CMK (cell line): ENCODE measurements at regions not wholly inside any gene's neighbourhood (a gene's known extent, or its start where the extent isn't known, plus 50 kb on each side); places are given as distances from the start of the nearest gene placed in this dataset.
"Not testable (repeated sequence)": the region's sequence is repeated elsewhere in the genome, so short reads cannot be mapped to it uniquely, and the experiment has no call there.

Experiments
- DNase-seq: peaks from one replicate; pipeline ENCODE4 v3.0.0-alpha.2; 2010; ENCODE audit warnings: low read depth

- DNase-seq: not testable (repeated sequence)
Observed at GRCh38 chr11:67804435-67805252, 130.2 kb upstream of the ALDH3B2 start.

GRCh38 chr11:67803519-67803918 is 129.1 kb upstream of the ALDH3B2 start:
- DNase-seq: not testable (repeated sequence)

- DNase-seq: not testable (repeated sequence)
Observed at GRCh38 chr11:67803055-67803454, 128.6 kb upstream of the ALDH3B2 start.

- DNase-seq: not testable (repeated sequence)
Observed at GRCh38 chr11:67802623-67803022, 128.2 kb upstream of the ALDH3B2 start.

- DNase-seq: not testable (repeated sequence)
Observed at GRCh38 chr11:67801397-67801796, 127.0 kb upstream of the ALDH3B2 start.

GRCh38 chr11:67800591-67800990 is 126.2 kb upstream of the ALDH3B2 start:
- DNase-seq: not testable (repeated sequence)

GRCh38 chr11:67799808-67800207 is 125.4 kb upstream of the ALDH3B2 start:
- not testable (repeated sequence) for DNase-seq

GRCh38 chr11:67797726-67798521 is 123.5 kb upstream of the ALDH3B2 start:
- not testable (repeated sequence) for DNase-seq

- DNase-seq: no peak
Observed at GRCh38 chr11:67795746-67796145, 121.3 kb upstream of the ALDH3B2 start.

- DNase-seq: not testable (repeated sequence)
Observed at GRCh38 chr11:67793750-67794149, 119.3 kb upstream of the ALDH3B2 start.

GRCh38 chr11:67792273-67792990 is 118.0 kb upstream of the ALDH3B2 start:
- DNase-seq: not testable (repeated sequence)

- not testable (repeated sequence) for DNase-seq
Observed at GRCh38 chr11:67791598-67792170, 117.3 kb upstream of the ALDH3B2 start.

GRCh38 chr11:67788341-67788695 is 113.9 kb upstream of the ALDH3B2 start:
- not testable (repeated sequence) for DNase-seq

GRCh38 chr11:67787681-67788340 is 113.4 kb upstream of the ALDH3B2 start:
- not testable (repeated sequence) for DNase-seq

- DNase-seq: not testable (repeated sequence)
Observed at GRCh38 chr11:67781967-67782366, 107.5 kb upstream of the ALDH3B2 start.

- not testable (repeated sequence) for DNase-seq
Observed at GRCh38 chr11:67781506-67781905, 107.1 kb upstream of the ALDH3B2 start.

- DNase-seq: no peak
Observed at GRCh38 chr11:67780056-67780455, 105.6 kb upstream of the ALDH3B2 start.

GRCh38 chr11:67779189-67779875 is 104.9 kb upstream of the ALDH3B2 start:
- DNase-seq: not testable (repeated sequence)

GRCh38 chr11:67776852-67777520 is 102.6 kb upstream of the ALDH3B2 start:
- no peak for DNase-seq

GRCh38 chr11:67774175-67774574 is 99.8 kb upstream of the ALDH3B2 start:
- DNase-seq: not testable (repeated sequence)
